ENCODE measurements at regions not wholly inside any gene's neighbourhood (a gene's known extent, or its start where the extent isn't known, plus 50 kb on each side); places are given as distances from the start of the nearest gene placed in this dataset.

- DNase-seq (ENCODE audit: low spot score): no peak
Observed at GRCh38 chr2:222058819-222059445, 239.9 kb downstream of the PAX3 start.

GRCh38 chr2:222057347-222058073, 241.3 kb downstream of the PAX3 start:
- peak; percentile 47 for DNase-seq (ENCODE audit: low spot score)

- DNase-seq (ENCODE audit: low spot score): no peak
Observed at GRCh38 chr2:222055328-222055727, 243.5 kb downstream of the PAX3 start.

GRCh38 chr2:222054813-222055212, 244.0 kb downstream of the PAX3 start:
- no peak for DNase-seq (ENCODE audit: low spot score)

GRCh38 chr2:222052934-222053367, 245.8 kb downstream of the PAX3 start:
- peak; percentile 62 for DNase-seq (ENCODE audit: low spot score)

- no peak for DNase-seq (ENCODE audit: low spot score)
Observed at GRCh38 chr2:222050981-222051380, 247.8 kb downstream of the PAX3 start.

- DNase-seq (ENCODE audit: low spot score): no peak
Observed at GRCh38 chr2:222049946-222050345, 248.9 kb downstream of the PAX3 start.

GRCh38 chr2:222043897-222044296, 254.9 kb downstream of the PAX3 start:
- DNase-seq (ENCODE audit: low spot score): no peak

GRCh38 chr2:222042666-222043065, 256.1 kb downstream of the PAX3 start:
- DNase-seq (ENCODE audit: low spot score): no peak

GRCh38 chr2:222040333-222040732, 258.5 kb downstream of the PAX3 start:
- DNase-seq (ENCODE audit: low spot score): no peak

GRCh38 chr2:222039821-222040220, 259.0 kb downstream of the PAX3 start:
- no peak for DNase-seq (ENCODE audit: low spot score)

- peak; percentile 20 for DNase-seq (ENCODE audit: low spot score)
Observed at GRCh38 chr2:222038067-222038802, 260.6 kb downstream of the PAX3 start.

- DNase-seq (ENCODE audit: low spot score): no peak
Observed at GRCh38 chr2:222037211-222037610, 261.6 kb downstream of the PAX3 start.

GRCh38 chr2:222034058-222034457, 264.7 kb downstream of the PAX3 start:
- no peak for DNase-seq (ENCODE audit: low spot score)

- no peak for DNase-seq (ENCODE audit: low spot score)
Observed at GRCh38 chr2:222033541-222033940, 265.3 kb downstream of the PAX3 start.

- peak; percentile 51 for DNase-seq (ENCODE audit: low spot score)
Observed at GRCh38 chr2:222025881-222026271, 272.9 kb downstream of the PAX3 start.

GRCh38 chr2:222024932-222025880, 273.6 kb downstream of the PAX3 start:
- peak; percentile 39 for DNase-seq (ENCODE audit: low spot score)

GRCh38 chr2:222017252-222017850, 281.4 kb downstream of the PAX3 start:
- no peak for DNase-seq (ENCODE audit: low spot score)

- no peak for DNase-seq (ENCODE audit: low spot score)
Observed at GRCh38 chr2:222013889-222014288, 284.9 kb downstream of the PAX3 start.

- no peak for DNase-seq (ENCODE audit: low spot score)
Observed at GRCh38 chr2:222000326-222000725, 298.5 kb downstream of the PAX3 start.

- DNase-seq (ENCODE audit: low spot score): no peak
Observed at GRCh38 chr2:221999717-222000116, 299.1 kb downstream of the PAX3 start.
